ENCODE measurements at regions not wholly inside any gene's neighbourhood (a gene's known extent, or its start where the extent isn't known, plus 50 kb on each side); places are given as distances from the start of the nearest gene placed in this dataset.

DNA sequence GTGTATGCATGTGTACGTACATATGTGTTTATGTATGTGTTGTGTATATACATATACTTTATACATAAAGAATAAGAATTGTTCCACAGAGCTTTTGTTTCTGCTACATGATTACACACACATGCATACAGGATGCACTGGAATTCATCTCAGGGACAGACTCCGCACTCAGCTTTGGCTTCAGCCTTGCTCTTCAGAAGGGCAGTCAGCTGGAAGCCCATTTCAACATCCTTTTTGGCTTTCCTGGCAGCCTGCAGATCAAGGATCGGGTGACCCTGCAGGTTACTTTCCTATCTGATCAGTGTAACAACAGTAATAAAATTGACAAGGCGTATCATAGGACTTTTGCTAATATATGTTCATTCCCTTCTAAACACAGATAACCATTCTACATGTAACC is 144.1 kb upstream of the COPS8 start:
- ChIA-PET CTCF (no interaction called here), POLR2A (ENCODE audit: low non-redundant PET) (no interaction called here)
- TF ChIP-seq, protein P1, sequence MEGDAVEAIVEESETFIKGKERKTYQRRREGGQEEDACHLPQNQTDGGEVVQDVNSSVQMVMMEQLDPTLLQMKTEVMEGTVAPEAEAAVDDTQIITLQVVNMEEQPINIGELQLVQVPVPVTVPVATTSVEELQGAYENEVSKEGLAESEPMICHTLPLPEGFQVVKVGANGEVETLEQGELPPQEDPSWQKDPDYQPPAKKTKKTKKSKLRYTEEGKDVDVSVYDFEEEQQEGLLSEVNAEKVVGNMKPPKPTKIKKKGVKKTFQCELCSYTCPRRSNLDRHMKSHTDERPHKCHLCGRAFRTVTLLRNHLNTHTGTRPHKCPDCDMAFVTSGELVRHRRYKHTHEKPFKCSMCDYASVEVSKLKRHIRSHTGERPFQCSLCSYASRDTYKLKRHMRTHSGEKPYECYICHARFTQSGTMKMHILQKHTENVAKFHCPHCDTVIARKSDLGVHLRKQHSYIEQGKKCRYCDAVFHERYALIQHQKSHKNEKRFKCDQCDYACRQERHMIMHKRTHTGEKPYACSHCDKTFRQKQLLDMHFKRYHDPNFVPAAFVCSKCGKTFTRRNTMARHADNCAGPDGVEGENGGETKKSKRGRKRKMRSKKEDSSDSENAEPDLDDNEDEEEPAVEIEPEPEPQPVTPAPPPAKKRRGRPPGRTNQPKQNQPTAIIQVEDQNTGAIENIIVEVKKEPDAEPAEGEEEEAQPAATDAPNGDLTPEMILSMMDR (conservative IDR thresholded peaks at IDR 0.05; ENCODE audit: low read depth), result no peak
- H3K27ac ChIP-seq, result no peak overlapping the region
- DNase-seq (ENCODE audit: low spot score), result no peak

DNA sequence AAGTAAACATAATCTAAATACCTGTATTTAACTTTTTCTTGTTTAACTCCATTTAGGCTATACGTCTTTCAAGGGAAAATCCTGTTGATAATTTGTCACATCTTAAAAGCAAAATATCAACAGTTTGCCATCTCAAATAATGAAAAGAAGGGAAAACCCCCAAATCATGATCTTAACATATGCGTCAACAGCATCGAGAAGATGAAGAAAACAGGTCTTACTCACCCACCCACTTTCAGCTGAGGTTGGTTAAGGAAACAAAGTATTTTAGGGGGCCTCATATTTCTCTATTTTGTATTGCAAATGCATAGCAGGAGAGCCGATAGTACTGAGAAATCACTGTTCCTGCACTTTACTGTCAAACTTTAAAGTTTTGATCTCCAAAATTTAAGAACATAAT is 143.1 kb upstream of the COPS8 start:
- TF ChIP-seq, protein P1 (conservative IDR thresholded peaks at IDR 0.05; ENCODE audit: low read depth), result no peak
- ChIA-PET CTCF (no interaction called here), POLR2A (ENCODE audit: low non-redundant PET) (no interaction called here)
- H3K27ac ChIP-seq, result no peak overlapping the region
- no peak for DNase-seq (ENCODE audit: low spot score)

DNA sequence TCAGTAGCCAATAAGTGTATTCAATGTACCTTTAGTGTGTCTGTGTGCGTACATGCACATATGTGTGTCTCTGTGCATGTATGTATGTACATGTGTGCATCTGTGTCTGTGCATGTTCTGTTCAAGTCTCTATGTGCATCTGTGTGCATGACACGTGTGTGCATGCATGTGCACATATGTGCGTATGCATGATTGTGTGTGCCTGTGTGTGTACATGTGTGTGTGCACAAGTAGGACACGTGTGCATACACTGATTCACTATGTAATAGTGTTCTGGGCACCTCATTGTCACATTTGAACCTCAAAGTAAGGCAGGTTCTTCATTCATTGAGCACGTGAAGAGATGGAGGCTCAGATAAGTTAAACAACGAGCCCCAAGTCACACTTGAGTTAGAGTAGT is 142.6 kb upstream of the COPS8 start:
- TF ChIP-seq, protein P1 (conservative IDR thresholded peaks at IDR 0.05; ENCODE audit: low read depth), result no peak

DNA sequence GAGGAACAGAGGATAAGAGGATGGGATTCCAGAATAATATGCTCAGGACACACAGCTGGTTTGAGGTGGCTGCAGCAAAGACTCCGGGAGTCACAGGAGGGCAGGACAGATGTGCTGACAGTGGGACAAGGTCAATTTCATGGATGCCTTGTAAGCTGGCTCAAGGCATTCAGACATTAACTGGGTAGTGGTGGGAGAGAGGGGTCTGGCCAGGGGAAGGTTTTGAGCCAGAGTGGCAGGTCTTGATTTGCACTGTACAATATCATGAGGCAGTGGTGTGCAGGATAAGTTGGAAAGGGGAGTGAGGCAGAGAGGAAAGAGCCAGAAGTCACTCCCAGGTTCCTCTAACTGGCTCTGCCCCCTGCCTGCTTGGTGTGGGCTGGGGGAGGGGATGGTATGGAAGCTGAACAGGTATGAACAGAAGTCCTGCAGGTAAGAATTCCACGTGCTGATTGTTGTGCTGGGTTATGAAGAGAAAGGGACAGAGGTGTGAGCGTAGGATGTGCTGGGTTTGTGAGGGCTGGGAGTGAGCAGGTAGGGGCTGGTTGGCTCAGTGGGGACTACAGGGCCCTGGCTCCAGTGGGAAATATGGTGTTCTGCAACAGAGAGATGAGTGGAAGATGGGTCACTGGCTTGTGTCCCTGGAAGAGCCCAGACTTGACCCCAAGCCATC is 141.7 kb upstream of the COPS8 start:
- no peak overlapping the region for H3K27ac ChIP-seq
- CTCF ChIA-PET, result no interaction called here
- TF ChIP-seq, protein P1 (conservative IDR thresholded peaks at IDR 0.05; ENCODE audit: low read depth), result no peak
- no peak for DNase-seq (ENCODE audit: low spot score)
- POLR2A ChIA-PET (ENCODE audit: low non-redundant PET), result no interaction called here

More for the DNA sequence above, 142.6 kb upstream of the COPS8 start:
- no peak overlapping the region for H3K27ac ChIP-seq
- ChIA-PET POLR2A (ENCODE audit: low non-redundant PET) (no interaction called here), CTCF (interaction anchor here (0.6 kb wide), 1 partner anchor 100 kb away, joined by 5 read pairs; no protein-coding TSS in a partner anchor)
- DNase-seq (ENCODE audit: low spot score), result no peak

DNA sequence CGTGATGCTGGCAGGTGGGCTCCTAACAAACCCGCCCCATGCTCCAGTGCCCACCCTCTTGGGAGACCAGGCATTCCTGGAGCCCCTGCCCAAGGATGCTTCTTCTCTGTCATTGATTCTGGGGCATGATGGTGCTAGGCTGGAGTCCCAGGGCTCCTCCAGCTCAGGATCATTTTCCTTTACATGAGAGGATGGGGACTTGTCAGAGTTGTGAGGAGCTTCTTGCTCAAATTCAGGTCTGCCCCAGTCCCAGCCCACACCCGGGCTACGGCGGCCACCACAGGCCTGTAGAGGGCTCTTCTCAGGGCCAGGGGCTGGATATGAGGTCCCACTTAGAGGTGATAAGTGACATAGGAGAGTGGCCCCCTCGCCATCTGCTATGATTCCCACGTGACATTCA is 141.1 kb upstream of the COPS8 start:
- ChIA-PET POLR2A (ENCODE audit: low non-redundant PET) (no interaction called here), CTCF (no interaction called here)
- H3K27ac ChIP-seq, result no peak overlapping the region

DNA sequence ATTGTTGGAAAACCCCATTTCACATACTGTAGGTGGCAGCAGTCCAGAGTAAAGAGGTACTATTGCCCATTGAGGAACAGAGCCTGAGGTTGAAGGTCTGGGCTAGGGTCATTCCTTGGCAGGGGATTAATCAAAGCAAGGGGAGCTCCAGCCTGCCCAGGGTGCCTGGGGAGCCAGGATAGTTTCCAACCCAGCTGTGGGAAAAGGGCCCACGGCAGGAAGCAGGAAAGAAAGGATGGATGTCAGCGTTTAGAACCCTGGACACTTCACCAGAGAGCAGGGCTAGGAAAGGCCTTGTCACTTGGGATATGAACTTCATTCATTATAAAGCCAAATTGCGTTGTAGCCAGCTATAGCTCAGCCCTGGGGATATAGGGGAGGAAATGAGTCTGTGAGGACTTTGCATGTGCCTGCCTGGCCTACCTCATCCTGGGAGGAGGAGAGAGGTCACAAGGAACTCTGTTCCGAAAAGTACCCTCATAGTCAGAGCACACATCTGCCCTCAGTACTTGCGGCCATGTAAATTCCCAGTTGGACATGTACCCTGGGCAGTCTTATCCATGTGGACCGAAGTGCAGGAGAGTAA is 140.2 kb upstream of the COPS8 start:
- ChIA-PET CTCF (interaction anchor here (0.6 kb wide), 1 partner anchor 18 kb away, joined by 3 read pairs; no protein-coding TSS in a partner anchor), POLR2A (ENCODE audit: low non-redundant PET) (no interaction called here)
- no peak overlapping the region for H3K27ac ChIP-seq
- no peak for DNase-seq (ENCODE audit: low spot score)
- TF ChIP-seq, protein P1 (conservative IDR thresholded peaks at IDR 0.05; ENCODE audit: low read depth), result no peak

More for the DNA sequence above, 141.1 kb upstream of the COPS8 start:
- TF ChIP-seq, protein P1 (conservative IDR thresholded peaks at IDR 0.05; ENCODE audit: low read depth), result no peak
- DNase-seq (ENCODE audit: low spot score), result no peak
